Smooth muscle cell (in vitro differentiated cells): ENCODE measurements at regions not wholly inside any gene's neighbourhood (a gene's known extent, or its start where the extent isn't known, plus 50 kb on each side); places are given as distances from the start of the nearest gene placed in this dataset.

Source experiments
- DNase-seq: peaks from one replicate; lab custom pipeline; 2025; ENCODE audit not compliant: unreplicated experiment; lab: John Stamatoyannopoulos, UW
- H2AFZ ChIP-seq: fragments of 200-600 bp; sonication (generic); 2 replicates; pipeline ENCODE4 v1.6.0; 2016; ENCODE audit warnings: antibody characterized with exemption, low read depth, mild to moderate bottlenecking
- H3F3A ChIP-seq: fragments of 200-600 bp; sonication (generic); 2 replicates; pipeline ENCODE4 v1.6.0; 2017; ENCODE audit warnings: antibody characterized with exemption, low read depth
- H3K27ac ChIP-seq: fragments of 200-600 bp; sonication (generic); 2 replicates; pipeline ENCODE4 v1.5.1; 2016; ENCODE audit warnings: low read depth, mild to moderate bottlenecking
- H3K27me3 ChIP-seq: fragments of 200-600 bp; sonication (generic); 2 replicates; pipeline ENCODE4 v1.6.1; 2016; ENCODE audit warnings: low read depth, mild to moderate bottlenecking
- H3K36me3 ChIP-seq: fragments of 200-600 bp; sonication (generic); 2 replicates; pipeline ENCODE4 v1.5.1; 2016; ENCODE audit warnings: low read depth
- H3K4me1 ChIP-seq: fragments of 200-600 bp; sonication (generic); 2 replicates; pipeline ENCODE4 v1.5.1; 2016; ENCODE audit warnings: low read depth
- H3K4me2 ChIP-seq: fragments of 200-600 bp; sonication (generic); 2 replicates; pipeline ENCODE4 v1.6.0; 2016; ENCODE audit warnings: mild to moderate bottlenecking
- H3K4me3 ChIP-seq: fragments of 200-600 bp; sonication (generic); 2 replicates; pipeline ENCODE4 v1.5.1; 2016; ENCODE audit warnings: mild to moderate bottlenecking
- H3K79me2 ChIP-seq: fragments of 200-600 bp; sonication (generic); 2 replicates; pipeline ENCODE4 v1.6.0; 2016; ENCODE audit warnings: low read depth, mild to moderate bottlenecking
- H3K9ac ChIP-seq: fragments of 200-600 bp; sonication (generic); 2 replicates; pipeline ENCODE4 v1.6.0; 2016; ENCODE audit warnings: low read depth
- H3K9me3 ChIP-seq: fragments of 200-600 bp; sonication (generic); replicated peaks from 2 replicates; pipeline ENCODE4 v1.5.1; 2016; ENCODE audit warnings: low read depth
- H4K20me1 ChIP-seq: fragments of 200-600 bp; sonication (generic); 2 replicates; pipeline ENCODE4 v1.6.0; 2016; ENCODE audit warnings: low read depth
- WGBS: methylation state at CpG from one replicate; pipeline ENCODE4 v1.1.7; 2016; ENCODE audit warnings: low lambda C conversion rate; 5-methylcytosine and 5-hydroxymethylcytosine counted together
- TF ChIP-seq, protein P1 (sequence below): fragments of 200-600 bp; sonication (generic); IDR thresholded peaks from 2 replicates; pipeline ENCODE4 v1.5.1; 2017; ENCODE audit warnings: borderline replicate concordance, mild to moderate bottlenecking, antibody characterized with exemption; ENCODE audit not compliant: insufficient read depth, poor library complexity, severe bottlenecking

DNA sequence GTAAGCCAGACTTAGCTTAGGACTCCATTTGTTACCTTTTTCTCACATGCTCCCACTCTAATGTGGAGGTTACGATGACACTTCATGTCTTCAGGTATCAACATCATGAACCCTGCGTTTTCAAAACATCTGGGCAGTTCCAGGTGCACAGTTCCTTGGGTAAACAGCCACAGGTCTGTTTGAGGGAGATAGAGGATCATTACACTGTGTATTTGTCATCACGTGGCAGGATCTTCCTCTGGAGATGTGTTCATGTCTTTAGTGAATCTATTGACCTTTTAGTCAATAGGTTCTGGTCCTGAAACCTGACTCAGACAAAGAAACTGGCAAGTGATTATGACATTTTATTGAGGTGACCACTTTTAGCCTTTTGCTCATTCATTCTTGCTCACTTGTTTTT, 145.5 kb downstream of the ANKRD7 start:
- H3K4me2 ChIP-seq, result no peak overlapping the region
- H3K4me3 ChIP-seq, result no peak overlapping the region
- H2AFZ ChIP-seq, result no peak overlapping the region
- no peak overlapping the region for H3K9ac ChIP-seq
- H3F3A ChIP-seq, result no peaks in the 10 kb centered on the region
- H3K36me3 ChIP-seq, result no peaks in the 10 kb centered on the region
- H3K79me2 ChIP-seq, result no peaks in the 10 kb centered on the region
- H3K27ac ChIP-seq, result no peak overlapping the region
- no peaks in the 10 kb centered on the region for H3K27me3 ChIP-seq
- no peak for DNase-seq
- 88% methylated on average over 3 of the region's 3 CpGs for WGBS
- TF ChIP-seq, protein P1, sequence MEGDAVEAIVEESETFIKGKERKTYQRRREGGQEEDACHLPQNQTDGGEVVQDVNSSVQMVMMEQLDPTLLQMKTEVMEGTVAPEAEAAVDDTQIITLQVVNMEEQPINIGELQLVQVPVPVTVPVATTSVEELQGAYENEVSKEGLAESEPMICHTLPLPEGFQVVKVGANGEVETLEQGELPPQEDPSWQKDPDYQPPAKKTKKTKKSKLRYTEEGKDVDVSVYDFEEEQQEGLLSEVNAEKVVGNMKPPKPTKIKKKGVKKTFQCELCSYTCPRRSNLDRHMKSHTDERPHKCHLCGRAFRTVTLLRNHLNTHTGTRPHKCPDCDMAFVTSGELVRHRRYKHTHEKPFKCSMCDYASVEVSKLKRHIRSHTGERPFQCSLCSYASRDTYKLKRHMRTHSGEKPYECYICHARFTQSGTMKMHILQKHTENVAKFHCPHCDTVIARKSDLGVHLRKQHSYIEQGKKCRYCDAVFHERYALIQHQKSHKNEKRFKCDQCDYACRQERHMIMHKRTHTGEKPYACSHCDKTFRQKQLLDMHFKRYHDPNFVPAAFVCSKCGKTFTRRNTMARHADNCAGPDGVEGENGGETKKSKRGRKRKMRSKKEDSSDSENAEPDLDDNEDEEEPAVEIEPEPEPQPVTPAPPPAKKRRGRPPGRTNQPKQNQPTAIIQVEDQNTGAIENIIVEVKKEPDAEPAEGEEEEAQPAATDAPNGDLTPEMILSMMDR, result no peak
- no peaks in the 10 kb centered on the region for H3K9me3 ChIP-seq
- no peaks in the 10 kb centered on the region for H4K20me1 ChIP-seq
- H3K4me1 ChIP-seq, result no peaks in the 10 kb centered on the region

DNA sequence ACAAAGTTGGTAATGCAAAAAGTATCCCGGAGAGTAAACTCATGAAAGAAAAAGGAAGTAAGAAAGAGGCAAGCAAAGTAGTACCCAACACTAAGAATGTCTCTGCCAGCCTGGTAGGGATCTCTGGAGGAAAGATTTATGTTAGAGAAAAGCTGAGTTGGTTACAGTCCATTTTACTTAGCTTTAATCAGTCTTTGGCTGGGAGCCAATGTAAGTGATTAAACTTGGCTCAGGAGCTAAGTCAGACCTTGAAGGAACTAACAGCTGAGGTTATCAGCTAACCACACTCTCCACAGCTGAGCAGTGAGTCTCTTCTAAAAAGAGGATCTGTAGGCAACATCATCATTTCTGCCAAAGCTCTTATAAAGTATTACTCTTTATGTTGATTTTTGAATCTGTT, 148.0 kb downstream of the ANKRD7 start:
- H3K4me3 ChIP-seq, result no peak overlapping the region
- H3K79me2 ChIP-seq, result no peaks in the 10 kb centered on the region
- 95% methylated on average over 1 of the region's 1 CpG for WGBS
- H3F3A ChIP-seq, result no peaks in the 10 kb centered on the region
- no peak overlapping the region for H2AFZ ChIP-seq
- no peaks in the 10 kb centered on the region for H3K4me1 ChIP-seq
- no peaks in the 10 kb centered on the region for H4K20me1 ChIP-seq
- H3K9ac ChIP-seq, result no peak overlapping the region
- no peak overlapping the region for H3K27ac ChIP-seq
- H3K36me3 ChIP-seq, result no peaks in the 10 kb centered on the region
- no peak for DNase-seq
- no peaks in the 10 kb centered on the region for H3K27me3 ChIP-seq
- H3K4me2 ChIP-seq, result no peak overlapping the region
- TF ChIP-seq, protein P1, result no peak
- H3K9me3 ChIP-seq, result no peaks in the 10 kb centered on the region

DNA sequence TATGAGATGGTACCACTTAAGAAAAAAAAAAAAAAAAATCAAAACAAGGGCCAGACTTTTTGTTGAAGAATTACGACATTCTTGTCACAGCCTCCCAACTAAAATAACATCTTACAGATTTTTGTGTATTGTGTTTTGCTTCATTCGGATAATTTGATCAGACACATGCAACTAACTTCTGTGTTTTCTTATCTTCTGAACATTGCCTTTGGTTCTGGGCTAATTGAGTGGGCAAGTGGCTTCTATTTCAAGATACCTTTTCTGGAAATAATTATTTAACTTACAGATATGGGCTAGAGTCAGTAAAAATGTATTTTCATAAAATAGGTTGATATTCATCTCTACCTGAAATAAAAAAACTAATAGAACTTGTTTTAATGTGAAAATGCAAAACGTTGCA, 165.1 kb downstream of the ANKRD7 start:
- Histone ChIP-seq H3K36me3 (no peaks in the 10 kb centered on the region), H3K4me1 (no peaks in the 10 kb centered on the region), H3K4me2 (no peak overlapping the region), H3K4me3 (no peak overlapping the region), H2AFZ (no peak overlapping the region), H3K9ac (no peak overlapping the region), H3K27me3 (no peaks in the 10 kb centered on the region), H3K27ac (no peak overlapping the region), H3K79me2 (no peaks in the 10 kb centered on the region), H3F3A (no peaks in the 10 kb centered on the region), H3K9me3 (no peaks in the 10 kb centered on the region), H4K20me1 (no peaks in the 10 kb centered on the region)
- WGBS, result 87% methylated on average over 3 of the region's 3 CpGs
- DNase-seq, result no peak
- TF ChIP-seq, protein P1, result no peak

DNA sequence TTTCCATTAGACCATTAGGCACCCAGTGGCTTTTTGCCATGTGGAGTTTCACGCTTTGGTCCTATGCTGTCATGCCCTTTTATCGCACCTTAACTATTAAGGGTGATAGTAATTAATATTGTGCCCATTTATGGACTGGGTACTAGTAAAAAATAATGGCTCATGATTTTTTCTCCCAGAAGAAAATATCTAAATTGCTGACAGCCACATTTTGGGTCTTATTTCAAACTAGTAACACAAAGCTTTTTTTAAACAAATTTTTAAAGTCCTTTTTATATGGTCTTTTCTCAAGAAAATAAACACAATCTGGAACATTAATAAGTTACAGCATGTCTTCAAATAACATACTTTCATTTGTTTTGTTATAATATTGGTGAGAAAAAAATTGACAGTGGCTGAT, 179.7 kb downstream of the ANKRD7 start:
- no peak for DNase-seq
- H3K79me2 ChIP-seq, result no peaks in the 10 kb centered on the region

More for the DNA sequence above, 179.7 kb downstream of the ANKRD7 start:
- TF ChIP-seq, protein P1, result no peak
- Histone ChIP-seq H3K4me2 (no peak overlapping the region), H4K20me1 (no peaks in the 10 kb centered on the region), H3K9me3 (no peaks in the 10 kb centered on the region), H3K27ac (no peak overlapping the region), H3K36me3 (no peaks in the 10 kb centered on the region), H2AFZ (no peak overlapping the region), H3K4me1 (no peaks in the 10 kb centered on the region), H3K4me3 (no peak overlapping the region), H3F3A (no peaks in the 10 kb centered on the region), H3K9ac (no peak overlapping the region), H3K27me3 (no peaks in the 10 kb centered on the region)
- WGBS, result 95% methylated on average over 2 of the region's 2 CpGs
